Retina (tissue), 1 donor: ENCODE measurements at regions not wholly inside any gene's neighbourhood (a gene's known extent, or its start where the extent isn't known, plus 50 kb on each side); places are given as distances from the start of the nearest gene placed in this dataset.
A peak's percentile ranks its signal among the peaks of the same experiment; 100 is the strongest.
"Not testable (repeated sequence)": the region's sequence is repeated elsewhere in the genome, so short reads cannot be mapped to it uniquely, and the experiment has no call there.

Source experiments
- DNase-seq: peaks from one replicate; pipeline ENCODE4 v3.0.0-alpha.2; 2016

GRCh38 chr6:15825332-15825930 is 162.6 kb upstream of the DTNBP1 start:
- no peak for DNase-seq

- DNase-seq: no peak
These were observed 162.0 kb upstream of the DTNBP1 start for GRCh38 chr6:15824811-15825210.

GRCh38 chr6:15823838-15824414 is 161.1 kb upstream of the DTNBP1 start:
- no peak for DNase-seq

GRCh38 chr6:15822835-15823234 is 160.0 kb upstream of the DTNBP1 start:
- DNase-seq: no peak

- DNase-seq: no peak
These were observed 157.0 kb upstream of the DTNBP1 start for GRCh38 chr6:15819841-15820240.

- no peak for DNase-seq
These were observed 156.4 kb upstream of the DTNBP1 start for GRCh38 chr6:15819226-15819625.

- no peak for DNase-seq
These were observed 155.7 kb upstream of the DTNBP1 start for GRCh38 chr6:15818491-15818890.

- no peak for DNase-seq
These were observed 155.2 kb upstream of the DTNBP1 start for GRCh38 chr6:15818044-15818443.

GRCh38 chr6:15817100-15817499 is 154.3 kb upstream of the DTNBP1 start:
- no peak for DNase-seq

GRCh38 chr6:15816661-15817060 is 153.8 kb upstream of the DTNBP1 start:
- DNase-seq: no peak

- not testable (repeated sequence) for DNase-seq
These were observed 150.9 kb upstream of the DTNBP1 start for GRCh38 chr6:15813698-15814097.

- DNase-seq: no peak
These were observed 148.3 kb upstream of the DTNBP1 start for GRCh38 chr6:15811107-15811506.

- DNase-seq: no peak
These were observed 147.8 kb upstream of the DTNBP1 start for GRCh38 chr6:15810618-15811017.

GRCh38 chr6:15809367-15809766 is 146.5 kb upstream of the DTNBP1 start:
- DNase-seq: no peak

GRCh38 chr6:15804164-15805154 is 141.6 kb upstream of the DTNBP1 start:
- peak; percentile 53 for DNase-seq

GRCh38 chr6:15802466-15802865 is 139.6 kb upstream of the DTNBP1 start:
- no peak for DNase-seq

- DNase-seq: no peak
These were observed 139.1 kb upstream of the DTNBP1 start for GRCh38 chr6:15801912-15802311.

- DNase-seq: no peak
These were observed 138.2 kb upstream of the DTNBP1 start for GRCh38 chr6:15800841-15801617.

- DNase-seq: no peak
These were observed 135.9 kb upstream of the DTNBP1 start for GRCh38 chr6:15798533-15799255.

- no peak for DNase-seq
These were observed 134.0 kb upstream of the DTNBP1 start for GRCh38 chr6:15796844-15797243.

GRCh38 chr6:15796130-15796771 is 133.4 kb upstream of the DTNBP1 start:
- no peak for DNase-seq

- DNase-seq: no peak
These were observed 131.0 kb upstream of the DTNBP1 start for GRCh38 chr6:15793826-15794225.
